ENCODE measurements at regions not wholly inside any gene's neighbourhood (a gene's known extent, or its start where the extent isn't known, plus 50 kb on each side); places are given as distances from the start of the nearest gene placed in this dataset.

DNA sequence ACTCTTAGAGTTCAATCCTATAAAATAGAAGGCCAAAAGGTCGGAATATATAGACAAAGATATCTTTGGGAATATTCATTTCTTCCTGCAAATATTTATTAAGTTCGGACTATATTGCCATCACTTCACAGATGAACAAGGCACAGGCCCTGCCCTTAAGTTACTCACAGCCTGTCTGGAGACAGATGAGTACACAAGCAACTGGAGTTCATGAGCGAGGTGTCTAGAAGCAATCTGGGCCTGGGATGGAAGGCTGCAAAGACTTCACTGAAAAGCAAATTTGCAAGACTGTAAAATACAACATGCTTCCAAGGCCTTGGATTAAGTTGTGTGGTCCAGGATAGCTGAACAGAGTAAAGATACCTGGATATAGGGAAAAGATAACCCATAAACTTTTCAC is 56.7 kb upstream of the CEP85L start:
- TF ChIP-seq POLR2A (IDR thresholded peaks at IDR 0.05; ENCODE audit: low read depth, low read length) (no peak), POLR2AphosphoS5 (IDR thresholded peaks at IDR 0.05; ENCODE audit: low read depth, low read length) (no peak)

Data from GM12892 (cell line).